BJ (cell line): ENCODE measurements at regions not wholly inside any gene's neighbourhood (a gene's known extent, or its start where the extent isn't known, plus 50 kb on each side); places are given as distances from the start of the nearest gene placed in this dataset.

ENCODE experiments used
- CTCF ChIA-PET: fragments of 350-600 bp; formaldehyde crosslinking; extraction: SDS; loops from one replicate; lab custom pipeline; 2021; ENCODE audit warnings: antibody characterized with exemption, inconsistent platforms; lab: Yijun Ruan, JAX
- POLR2A ChIA-PET: fragments of 300-600 bp; sonication (Branson Sonifier 250); formaldehyde crosslinking; extraction: SDS; loops from one replicate; lab custom pipeline; 2021; ENCODE audit warnings: antibody characterized with exemption; lab: Charles Lee
- DNase-seq: peaks from one replicate; pipeline ENCODE4 v3.0.0-alpha.2; 2011; ENCODE audit warnings: low read depth
- H3K27me3 ChIP-seq: 2 replicates; pipeline ENCODE4 v1.6.0; 2011; ENCODE audit warnings: low read length; ENCODE audit not compliant: control insufficient read depth, insufficient read depth
- H3K36me3 ChIP-seq: 2 replicates; pipeline ENCODE4 v1.5.1; 2011; ENCODE audit warnings: low read length; ENCODE audit not compliant: control insufficient read depth, insufficient read depth
- H3K4me3 ChIP-seq: 2 replicates; pipeline ENCODE4 v1.5.1; 2011; ENCODE audit warnings: low read depth, mild to moderate bottlenecking, control low read depth, low read length
- CTCF ChIP-seq: IDR thresholded peaks from 2 replicates; pipeline ENCODE4 v1.5.1; 2011; ENCODE audit warnings: low read depth, mild to moderate bottlenecking, control low read depth, inconsistent platforms, low read length, moderate library complexity; ENCODE audit not compliant: insufficient read depth

- no peak for TF ChIP-seq CTCF
- Histone ChIP-seq H3K36me3 (no peaks in the 10 kb centered on the region), H3K27me3 (no peaks in the 10 kb centered on the region), H3K4me3 (no peak overlapping the region)
- ChIA-PET POLR2A (no interaction called here), CTCF (no interaction called here)
- DNase-seq: no peak
Observed at GRCh38 chr10:108568824-108569223, 1354.5 kb downstream of the XPNPEP1 start.

- TF ChIP-seq CTCF: no peak
- no peak for DNase-seq
- H3K36me3 ChIP-seq: no peaks in the 10 kb centered on the region
- no peak overlapping the region for H3K4me3 ChIP-seq
- ChIA-PET POLR2A (no interaction called here), CTCF (no interaction called here)
- no peaks in the 10 kb centered on the region for H3K27me3 ChIP-seq
Observed at GRCh38 chr10:108567899-108568752, 1355.2 kb downstream of the XPNPEP1 start.

- no peaks in the 10 kb centered on the region for H3K36me3 ChIP-seq
- ChIA-PET POLR2A (no interaction called here), CTCF (no interaction called here)
- H3K27me3 ChIP-seq: no peaks in the 10 kb centered on the region
- DNase-seq: no peak
- TF ChIP-seq CTCF: no peak
- no peak overlapping the region for H3K4me3 ChIP-seq
Observed at GRCh38 chr10:108566316-108567107, 1356.8 kb downstream of the XPNPEP1 start.

GRCh38 chr10:108562105-108562504 lies 1361.2 kb downstream of the XPNPEP1 start:
- no peak for DNase-seq
- H3K27me3 ChIP-seq: no peaks in the 10 kb centered on the region
- no peak overlapping the region for H3K4me3 ChIP-seq
- CTCF ChIA-PET: no interaction called here
- no peak for TF ChIP-seq CTCF
- H3K36me3 ChIP-seq: no peaks in the 10 kb centered on the region
- POLR2A ChIA-PET: no interaction called here

- DNase-seq: peak; percentile 19
- no peaks in the 10 kb centered on the region for H3K27me3 ChIP-seq
- ChIA-PET CTCF (no interaction called here), POLR2A (no interaction called here)
- H3K36me3 ChIP-seq: no peaks in the 10 kb centered on the region
- TF ChIP-seq CTCF: no peak
- H3K4me3 ChIP-seq: no peak overlapping the region
Observed at GRCh38 chr10:108561649-108562048, 1361.7 kb downstream of the XPNPEP1 start.
